SIG-M5 treated with dmso at 0.1 percent for 504 hours (cell line): ENCODE measurements at regions not wholly inside any gene's neighbourhood (a gene's known extent, or its start where the extent isn't known, plus 50 kb on each side); places are given as distances from the start of the nearest gene placed in this dataset.
"Not testable (repeated sequence)": the region's sequence is repeated elsewhere in the genome, so short reads cannot be mapped to it uniquely, and the experiment has no call there.

Experiments
- DNase-seq: peaks from one replicate; lab custom pipeline; 2025; ENCODE audit not compliant: unreplicated experiment; lab: John Stamatoyannopoulos, UW

- DNase-seq, result no peak
Measured at GRCh38 chr13:44668688-44669087, 92.6 kb upstream of the TSC22D1 start.

- no peak for DNase-seq
Measured at GRCh38 chr13:44667943-44668342, 91.8 kb upstream of the TSC22D1 start.

- not testable (repeated sequence) for DNase-seq
Measured at GRCh38 chr13:44666538-44666937, 90.4 kb upstream of the TSC22D1 start.

- DNase-seq, result no peak
Measured at GRCh38 chr13:44664308-44664707, 88.2 kb upstream of the TSC22D1 start.

GRCh38 chr13:44662515-44662914, 86.4 kb upstream of the TSC22D1 start:
- no peak for DNase-seq

GRCh38 chr13:44661936-44662335, 85.8 kb upstream of the TSC22D1 start:
- no peak for DNase-seq

GRCh38 chr13:44660050-44660449, 83.9 kb upstream of the TSC22D1 start:
- no peak for DNase-seq

- DNase-seq, result no peak
Measured at GRCh38 chr13:44652962-44653660, 77.0 kb upstream of the TSC22D1 start.

- DNase-seq, result no peak
Measured at GRCh38 chr13:44652168-44652567, 76.0 kb upstream of the TSC22D1 start.

GRCh38 chr13:44651724-44652123, 75.6 kb upstream of the TSC22D1 start:
- no peak for DNase-seq

- DNase-seq, result no peak
Measured at GRCh38 chr13:44651209-44651608, 75.1 kb upstream of the TSC22D1 start.

GRCh38 chr13:44649834-44650233, 73.7 kb upstream of the TSC22D1 start:
- no peak for DNase-seq

GRCh38 chr13:44649104-44649428, 72.9 kb upstream of the TSC22D1 start:
- no peak for DNase-seq

GRCh38 chr13:44648392-44649103, 72.4 kb upstream of the TSC22D1 start:
- DNase-seq, result peak; percentile 26

GRCh38 chr13:44647560-44647959, 71.4 kb upstream of the TSC22D1 start:
- not testable (repeated sequence) for DNase-seq

GRCh38 chr13:44646044-44646443, 69.9 kb upstream of the TSC22D1 start:
- DNase-seq, result no peak

- no peak for DNase-seq
Measured at GRCh38 chr13:44643256-44643655, 67.1 kb upstream of the TSC22D1 start.

GRCh38 chr13:44637581-44637980, 61.5 kb upstream of the TSC22D1 start:
- no peak for DNase-seq

GRCh38 chr13:44629465-44630183, 53.5 kb upstream of the TSC22D1 start:
- no peak for DNase-seq

- DNase-seq, result not testable (repeated sequence)
Measured at GRCh38 chr13:44628826-44629225, 52.7 kb upstream of the TSC22D1 start.

- DNase-seq, result no peak
Measured at GRCh38 chr13:44627441-44627840, 51.3 kb upstream of the TSC22D1 start.

- no peak for DNase-seq
Measured at GRCh38 chr13:44626176-44626575, 50.0 kb upstream of the TSC22D1 start.
